Endothelial cell of umbilical vein (primary cell): ENCODE measurements at regions not wholly inside any gene's neighbourhood (a gene's known extent, or its start where the extent isn't known, plus 50 kb on each side); places are given as distances from the start of the nearest gene placed in this dataset.

ENCODE experiments used
- EZH2 ChIP-seq: IDR thresholded peaks from 2 replicates; pipeline ENCODE4 v1.6.1; 2012; ENCODE audit warnings: borderline replicate concordance, low read depth, mild to moderate bottlenecking, moderate library complexity, low read length, inconsistent platforms; ENCODE audit not compliant: severe bottlenecking
- FOS ChIP-seq: IDR thresholded peaks from 2 replicates; pipeline ENCODE4 v1.6.1; 2011; ENCODE audit warnings: mild to moderate bottlenecking, low read length, moderate library complexity, borderline replicate concordance; ENCODE audit not compliant: insufficient read depth
- GATA2 ChIP-seq: IDR thresholded peaks from 2 replicates; pipeline ENCODE4 v1.7.0; 2011; ENCODE audit warnings: low read depth, mild to moderate bottlenecking, moderate library complexity, mixed read lengths, low read length; ENCODE audit not compliant: insufficient read length, insufficient read depth
- MYC ChIP-seq: IDR thresholded peaks from one replicate; pipeline ENCODE4 v1.6.1; 2011; ENCODE audit warnings: mild to moderate bottlenecking, low read depth, low read length
- POLR2A ChIP-seq: IDR thresholded peaks from 2 replicates; pipeline ENCODE4 v1.6.1; 2012; ENCODE audit warnings: low read depth, mild to moderate bottlenecking, control low read depth, low read length
- POLR2AphosphoS5 ChIP-seq: IDR thresholded peaks from 2 replicates; pipeline ENCODE4 v1.6.1; 2012; ENCODE audit warnings: low read depth, mild to moderate bottlenecking, control low read depth, low read length, moderate library complexity; ENCODE audit not compliant: insufficient read depth
- TF ChIP-seq, protein P1 (sequence below), 2 donors: IDR thresholded peaks; 1 replicate in 1 of 2; 2 replicates in 1 of 2; pipeline ENCODE4 v1.5.1; 2011; ENCODE audit warnings: low read length in 2 of 2, mild to moderate bottlenecking in 2 of 2, moderate library complexity in 2 of 2, control low read depth in 1 of 2, inconsistent platforms in 1 of 2, low read depth in 1 of 2; ENCODE audit not compliant: insufficient read depth in 1 of 2; ENCODE audit errors: extremely low read depth in 1 of 2
- TF ChIP-seq, protein P2 (sequence below): IDR thresholded peaks from 2 replicates; pipeline ENCODE4 v1.6.1; 2011; ENCODE audit not compliant: insufficient read depth, insufficient read length

DNA sequence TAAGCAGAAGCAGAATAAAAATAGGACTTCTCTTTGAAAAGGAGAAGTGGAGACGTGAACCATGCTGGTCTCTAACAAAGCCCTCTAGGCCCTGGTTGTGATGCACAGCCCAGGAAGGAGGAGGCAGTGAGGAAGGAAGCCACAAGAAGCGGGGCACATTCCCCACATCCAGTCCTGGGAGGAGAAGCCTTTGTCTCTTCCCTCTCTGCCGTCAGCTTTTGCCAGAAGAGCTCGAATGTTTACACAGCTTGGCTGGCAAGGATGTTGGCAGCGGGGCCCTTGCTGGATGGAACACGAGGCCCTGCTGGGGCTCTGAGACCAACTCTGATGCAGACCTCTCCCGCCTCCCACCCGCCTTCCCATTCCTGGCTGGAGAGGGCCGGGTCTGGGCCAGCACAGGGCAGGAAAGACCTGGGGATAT, 91.3 kb downstream of the MAF start:
- TF ChIP-seq, protein P1, sequence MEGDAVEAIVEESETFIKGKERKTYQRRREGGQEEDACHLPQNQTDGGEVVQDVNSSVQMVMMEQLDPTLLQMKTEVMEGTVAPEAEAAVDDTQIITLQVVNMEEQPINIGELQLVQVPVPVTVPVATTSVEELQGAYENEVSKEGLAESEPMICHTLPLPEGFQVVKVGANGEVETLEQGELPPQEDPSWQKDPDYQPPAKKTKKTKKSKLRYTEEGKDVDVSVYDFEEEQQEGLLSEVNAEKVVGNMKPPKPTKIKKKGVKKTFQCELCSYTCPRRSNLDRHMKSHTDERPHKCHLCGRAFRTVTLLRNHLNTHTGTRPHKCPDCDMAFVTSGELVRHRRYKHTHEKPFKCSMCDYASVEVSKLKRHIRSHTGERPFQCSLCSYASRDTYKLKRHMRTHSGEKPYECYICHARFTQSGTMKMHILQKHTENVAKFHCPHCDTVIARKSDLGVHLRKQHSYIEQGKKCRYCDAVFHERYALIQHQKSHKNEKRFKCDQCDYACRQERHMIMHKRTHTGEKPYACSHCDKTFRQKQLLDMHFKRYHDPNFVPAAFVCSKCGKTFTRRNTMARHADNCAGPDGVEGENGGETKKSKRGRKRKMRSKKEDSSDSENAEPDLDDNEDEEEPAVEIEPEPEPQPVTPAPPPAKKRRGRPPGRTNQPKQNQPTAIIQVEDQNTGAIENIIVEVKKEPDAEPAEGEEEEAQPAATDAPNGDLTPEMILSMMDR (IDR thresholded peaks at IDR 0.05; ENCODE audit: extremely low read depth in 1 of 2, insufficient read depth in 1 of 2, low read depth in 1 of 2, low read length in 2 of 2), result no peak
- TF ChIP-seq POLR2AphosphoS5, result no peak
- TF ChIP-seq EZH2, result no peak
- TF ChIP-seq, protein P2, sequence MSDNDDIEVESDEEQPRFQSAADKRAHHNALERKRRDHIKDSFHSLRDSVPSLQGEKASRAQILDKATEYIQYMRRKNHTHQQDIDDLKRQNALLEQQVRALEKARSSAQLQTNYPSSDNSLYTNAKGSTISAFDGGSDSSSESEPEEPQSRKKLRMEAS, result no peak
- no peak for TF ChIP-seq POLR2A
- TF ChIP-seq FOS, result no peak
- TF ChIP-seq MYC, result no peak
- TF ChIP-seq GATA2, result no peak
